Ovary (tissue), 7 donors: ENCODE measurements at regions not wholly inside any gene's neighbourhood (a gene's known extent, or its start where the extent isn't known, plus 50 kb on each side); places are given as distances from the start of the nearest gene placed in this dataset.

ENCODE experiments used
- DNase-seq, 5 donors: peaks; one replicate each; pipeline ENCODE4 v3.0.0-alpha.2; 2019 to 2020
- H3K27ac ChIP-seq, 2 donors: fragments of 200-600 bp; one replicate each; pipeline versions ENCODE4 v1.5.1 to v1.8.0; 2019 to 2022
- H3K27me3 ChIP-seq: fragments of 200-600 bp; one replicate; pipeline ENCODE4 v1.8.0; 2022
- H3K36me3 ChIP-seq: fragments of 200-600 bp; sonication (generic); one replicate; pipeline ENCODE4 v1.5.1; 2019
- H3K4me1 ChIP-seq: one replicate; pipeline ENCODE4 v1.8.1; 2013; ENCODE audit warnings: mild to moderate bottlenecking, moderate library complexity; ENCODE audit not compliant: insufficient read depth
- H3K4me3 ChIP-seq: fragments of 200-600 bp; sonication (generic); one replicate; pipeline ENCODE4 v1.5.1; 2017
- H3K9me3 ChIP-seq, 2 donors: fragments of 200-600 bp in 1 of 2; sonication (generic) in 1 of 2; one replicate each; pipeline versions ENCODE4 v1.5.1 to v1.8.1; 2013 to 2019; ENCODE audit warnings: mild to moderate bottlenecking in 1 of 2, moderate library complexity in 1 of 2
- CTCF ChIP-seq, 3 donors: fragments of 450-650 bp in 2 of 3; fragments of 200-600 bp in 1 of 3; IDR thresholded peaks; one replicate each; pipeline versions ENCODE4 v1.5.1 to v1.8.0; 2016 to 2022; ENCODE audit warnings: antibody characterized with exemption in 3 of 3, mild to moderate bottlenecking in 1 of 3
- EP300 ChIP-seq: sonication (generic); formaldehyde crosslinking; IDR thresholded peaks from one replicate; pipeline ENCODE4 v1.6.1; 2017; ENCODE audit warnings: antibody characterized with exemption
- POLR2A ChIP-seq: fragments of 450-650 bp; IDR thresholded peaks from one replicate; pipeline ENCODE4 v1.6.1; 2017; ENCODE audit warnings: antibody characterized with exemption, mild to moderate bottlenecking, moderate library complexity
- WGBS, 3 donors: extraction: QIAGEN DNeasy Blood & Tissue Kit in 1 of 3; methylation state at CpG; one replicate each; pipeline versions ENCODE4 v1.1.5 to v1.1.7; 2013 to 2017; 5-methylcytosine and 5-hydroxymethylcytosine counted together
- intact Hi-C, 4 donors: fragments of 100-400 bp; cut with DNase I; formaldehyde crosslinking; loops; one replicate each; pipeline versions ENCODE4 v1.11.0 to v1.15.1; 2022 to 2023
- donor health status: DM: no; HTN: no; CAD: no; lungs with moderate emphysema.
- donor health status: DM: no; HTN: no; CAD: no.
- donor health status: Bipolar disorder and iron deficiency.
- donor health status: DM: no; HTN: no; CAD: no.
- donor health status: DM: yes; HTN: yes; CAD: no.

DNA sequence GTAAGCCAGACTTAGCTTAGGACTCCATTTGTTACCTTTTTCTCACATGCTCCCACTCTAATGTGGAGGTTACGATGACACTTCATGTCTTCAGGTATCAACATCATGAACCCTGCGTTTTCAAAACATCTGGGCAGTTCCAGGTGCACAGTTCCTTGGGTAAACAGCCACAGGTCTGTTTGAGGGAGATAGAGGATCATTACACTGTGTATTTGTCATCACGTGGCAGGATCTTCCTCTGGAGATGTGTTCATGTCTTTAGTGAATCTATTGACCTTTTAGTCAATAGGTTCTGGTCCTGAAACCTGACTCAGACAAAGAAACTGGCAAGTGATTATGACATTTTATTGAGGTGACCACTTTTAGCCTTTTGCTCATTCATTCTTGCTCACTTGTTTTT, 145.5 kb downstream of the ANKRD7 start:
- no peaks in the 10 kb centered on the region for H3K36me3 ChIP-seq
- H3K27me3 ChIP-seq, result no peaks in the 10 kb centered on the region
- intact Hi-C loops, result no loop called here
- H3K27ac ChIP-seq, result no peak overlapping the region
- no peak overlapping the region for H3K4me3 ChIP-seq
- no peaks in the 10 kb centered on the region for H3K4me1 ChIP-seq
- TF ChIP-seq CTCF (IDR thresholded peaks at IDR 0.05), result no peak
- 91 to 95% (median 95%) methylated on average over 3 of the region's 3 CpGs for WGBS, 3 donors
- no peak for DNase-seq
- H3K9me3 ChIP-seq, result no peaks in the 10 kb centered on the region

- Histone ChIP-seq H3K9me3 (no peaks in the 10 kb centered on the region), H3K4me1 (no peaks in the 10 kb centered on the region), H3K4me3 (no peak overlapping the region), H3K27ac (no peak overlapping the region), H3K36me3 (no peaks in the 10 kb centered on the region), H3K27me3 (no peaks in the 10 kb centered on the region)
- TF ChIP-seq CTCF (IDR thresholded peaks at IDR 0.05) (no peak), EP300 (no peak), POLR2A (no peak)
- intact Hi-C loops, result no loop called here
- 27 to 42% (median 31%) methylated on average over 1 of the region's 1 CpG for WGBS, 3 donors
- no peak for DNase-seq
Measured at GRCh38 chr7:118372530-118372929, 148.0 kb downstream of the ANKRD7 start.

DNA sequence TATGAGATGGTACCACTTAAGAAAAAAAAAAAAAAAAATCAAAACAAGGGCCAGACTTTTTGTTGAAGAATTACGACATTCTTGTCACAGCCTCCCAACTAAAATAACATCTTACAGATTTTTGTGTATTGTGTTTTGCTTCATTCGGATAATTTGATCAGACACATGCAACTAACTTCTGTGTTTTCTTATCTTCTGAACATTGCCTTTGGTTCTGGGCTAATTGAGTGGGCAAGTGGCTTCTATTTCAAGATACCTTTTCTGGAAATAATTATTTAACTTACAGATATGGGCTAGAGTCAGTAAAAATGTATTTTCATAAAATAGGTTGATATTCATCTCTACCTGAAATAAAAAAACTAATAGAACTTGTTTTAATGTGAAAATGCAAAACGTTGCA, 165.1 kb downstream of the ANKRD7 start:
- H3K4me3 ChIP-seq, result no peak overlapping the region
- H3K27me3 ChIP-seq, result no peaks in the 10 kb centered on the region
- intact Hi-C loops, result no loop called here
- 85 to 87% (median 86%) methylated on average over 3 of the region's 3 CpGs for WGBS, 3 donors
- no peak for DNase-seq
- no peak for TF ChIP-seq CTCF (IDR thresholded peaks at IDR 0.05)
- TF ChIP-seq POLR2A, result no peak
- no peak for TF ChIP-seq EP300
- no peaks in the 10 kb centered on the region for H3K4me1 ChIP-seq
- no peaks in the 10 kb centered on the region for H3K36me3 ChIP-seq
- H3K9me3 ChIP-seq, result no peaks in the 10 kb centered on the region
- no peak overlapping the region for H3K27ac ChIP-seq

- no peak overlapping the region for H3K27ac ChIP-seq
- DNase-seq, result no peak
- H3K36me3 ChIP-seq, result no peaks in the 10 kb centered on the region
- WGBS, 3 donors, result 93 to 96% (median 94%) methylated on average over 2 of the region's 2 CpGs
- no peaks in the 10 kb centered on the region for H3K4me1 ChIP-seq
- intact Hi-C loops, result no loop called here
- TF ChIP-seq CTCF (IDR thresholded peaks at IDR 0.05) (no peak), POLR2A (no peak), EP300 (no peak)
- no peaks in the 10 kb centered on the region for H3K9me3 ChIP-seq
- no peaks in the 10 kb centered on the region for H3K27me3 ChIP-seq
- no peak overlapping the region for H3K4me3 ChIP-seq
Measured at GRCh38 chr7:118404211-118404610, 179.7 kb downstream of the ANKRD7 start.

GRCh38 chr7:118418433-118418832, 193.9 kb downstream of the ANKRD7 start:
- no peak for DNase-seq
- WGBS, 3 donors, result 81 to 90% (median 87%) methylated on average over 1 of the region's 1 CpG
- Histone ChIP-seq H3K4me3 (no peak overlapping the region), H3K36me3 (no peaks in the 10 kb centered on the region), H3K9me3 (no peaks in the 10 kb centered on the region), H3K27me3 (no peaks in the 10 kb centered on the region), H3K4me1 (no peaks in the 10 kb centered on the region), H3K27ac (no peak overlapping the region)
- TF ChIP-seq POLR2A, result no peak
- no peak for TF ChIP-seq CTCF (IDR thresholded peaks at IDR 0.05)
- TF ChIP-seq EP300, result no peak
- intact Hi-C loops, result no loop called here
